Fibroblast of lung (primary cell): ENCODE measurements at regions not wholly inside any gene's neighbourhood (a gene's known extent, or its start where the extent isn't known, plus 50 kb on each side); places are given as distances from the start of the nearest gene placed in this dataset.
A peak's percentile ranks its signal among the peaks of the same experiment; 100 is the strongest.

Source experiments
- DNase-seq, 2 donors: peaks; one replicate each; pipeline versions ENCODE4 v3.0.0 to v3.0.0-alpha.2; 2010; ENCODE audit warnings: low read depth in 2 of 2
- H2AFZ ChIP-seq: 2 replicates; pipeline ENCODE4 v1.5.1; 2012; ENCODE audit warnings: low read length, control low read depth, inconsistent platforms
- H3K27ac ChIP-seq: 2 replicates; pipeline ENCODE4 v1.5.1; 2011; ENCODE audit warnings: low read length, control low read depth; ENCODE audit not compliant: insufficient read depth
- H3K27me3 ChIP-seq: 2 replicates; pipeline ENCODE4 v1.5.1; 2011; ENCODE audit warnings: mild to moderate bottlenecking, low read length; ENCODE audit not compliant: control insufficient read depth, insufficient read depth
- H3K36me3 ChIP-seq: 2 replicates; pipeline ENCODE4 v1.5.1; 2011; ENCODE audit warnings: low read length; ENCODE audit not compliant: control insufficient read depth, insufficient read depth
- H3K4me1 ChIP-seq: 2 replicates; pipeline ENCODE4 v1.5.1; 2011; ENCODE audit warnings: low read length; ENCODE audit not compliant: control insufficient read depth, insufficient read depth; ENCODE audit errors: extremely low read depth
- H3K4me2 ChIP-seq: 2 replicates; pipeline ENCODE4 v1.5.1; 2011; ENCODE audit warnings: low read length, control low read depth; ENCODE audit not compliant: insufficient read depth; ENCODE audit errors: extremely low read depth
- H3K4me3 ChIP-seq, 4 experiments: fragments of 200-600 bp in 1 of 4; sonication (generic) in 1 of 4; replicated peaks in 1 of 4; 2 replicates each; pipeline ENCODE4 v1.5.1; 2011 to 2016; ENCODE audit warnings: low read length in 4 of 4, low read depth in 3 of 4, mild to moderate bottlenecking in 3 of 4, control low read depth in 2 of 4, inconsistent platforms in 1 of 4, mixed read lengths in 1 of 4; ENCODE audit not compliant: insufficient read depth in 1 of 4; ENCODE audit errors: control extremely low read depth in 1 of 4
- H3K79me2 ChIP-seq: 2 replicates; pipeline ENCODE4 v1.5.1; 2012; ENCODE audit warnings: mild to moderate bottlenecking, low read length, inconsistent platforms; ENCODE audit not compliant: control insufficient read depth, insufficient read depth
- H3K9ac ChIP-seq: 2 replicates; pipeline ENCODE4 v1.5.1; 2011; ENCODE audit warnings: mild to moderate bottlenecking, low read length, control low read depth; ENCODE audit not compliant: insufficient read depth
- H3K9me3 ChIP-seq: 2 replicates; pipeline ENCODE4 v1.5.1; 2012; ENCODE audit warnings: low read depth, low read length; ENCODE audit not compliant: control insufficient read depth, insufficient read depth
- H4K20me1 ChIP-seq: 2 replicates; pipeline ENCODE4 v1.5.1; 2011; ENCODE audit warnings: low read length; ENCODE audit not compliant: control insufficient read depth, insufficient read depth; ENCODE audit errors: extremely low read depth
- CTCF ChIP-seq, 2 donors: IDR thresholded peaks in 1 of 2; conservative IDR thresholded peaks in 1 of 2; 1 replicate in 1 of 2; 2 replicates in 1 of 2; pipeline ENCODE4 v1.5.1; 2011 to 2012; ENCODE audit warnings: low read length in 2 of 2, control low read depth in 1 of 2, inconsistent platforms in 1 of 2, low read depth in 1 of 2, mild to moderate bottlenecking in 1 of 2
- EZH2 ChIP-seq: IDR thresholded peaks from 2 replicates; pipeline ENCODE4 v1.5.1; 2012; ENCODE audit warnings: low read length, control low read depth, mild to moderate bottlenecking; ENCODE audit errors: missing control alignments

GRCh38 chr2:57429831-57430230 is 616.8 kb upstream of the VRK2 start:
- no peak overlapping the region for H3K27ac ChIP-seq
- H2AFZ ChIP-seq, result no peak overlapping the region
- H3K27me3 ChIP-seq, result no peaks in the 10 kb centered on the region
- TF ChIP-seq CTCF (conservative IDR thresholded peaks at IDR 0.05 in 1 of 2, IDR thresholded peaks at IDR 0.05 in 1 of 2; ENCODE audit: low read depth in 1 of 2, low read length in 2 of 2) (no peak), EZH2 (no peak)
- H4K20me1 ChIP-seq, result no peaks in the 10 kb centered on the region
- H3K79me2 ChIP-seq, result no peaks in the 10 kb centered on the region
- no peaks in the 10 kb centered on the region for H3K4me1 ChIP-seq
- H3K9me3 ChIP-seq, result no peaks in the 10 kb centered on the region
- no peaks in the 10 kb centered on the region for H3K36me3 ChIP-seq
- no peak overlapping the region for H3K4me3 ChIP-seq
- no peak overlapping the region for H3K4me2 ChIP-seq
- DNase-seq, result no peak
- no peak overlapping the region for H3K9ac ChIP-seq

GRCh38 chr2:57432528-57432927 is 614.1 kb upstream of the VRK2 start:
- Histone ChIP-seq H3K4me1 (no peaks in the 10 kb centered on the region), H4K20me1 (no peaks in the 10 kb centered on the region), H3K36me3 (no peaks in the 10 kb centered on the region), H3K27me3 (no peaks in the 10 kb centered on the region), H3K4me2 (no peak overlapping the region), H3K79me2 (no peaks in the 10 kb centered on the region), H2AFZ (no peak overlapping the region), H3K9me3 (no peaks in the 10 kb centered on the region), H3K9ac (no peak overlapping the region), H3K27ac (no peak overlapping the region), H3K4me3 (no peak overlapping the region)
- TF ChIP-seq EZH2 (no peak), CTCF (conservative IDR thresholded peaks at IDR 0.05 in 1 of 2, IDR thresholded peaks at IDR 0.05 in 1 of 2; ENCODE audit: low read depth in 1 of 2, low read length in 2 of 2) (no peak)
- peak in 1 of 2 donors; percentile 25 for DNase-seq

- no peak overlapping the region for H3K27ac ChIP-seq
- no peaks in the 10 kb centered on the region for H3K4me1 ChIP-seq
- no peak overlapping the region for H3K4me2 ChIP-seq
- no peaks in the 10 kb centered on the region for H4K20me1 ChIP-seq
- no peaks in the 10 kb centered on the region for H3K9me3 ChIP-seq
- H3K79me2 ChIP-seq, result no peaks in the 10 kb centered on the region
- H3K4me3 ChIP-seq, result no peak overlapping the region
- H2AFZ ChIP-seq, result no peak overlapping the region
- H3K36me3 ChIP-seq, result no peaks in the 10 kb centered on the region
- DNase-seq, result no peak
- H3K9ac ChIP-seq, result no peak overlapping the region
- TF ChIP-seq CTCF (conservative IDR thresholded peaks at IDR 0.05 in 1 of 2, IDR thresholded peaks at IDR 0.05 in 1 of 2; ENCODE audit: low read depth in 1 of 2, low read length in 2 of 2) (no peak), EZH2 (no peak)
- no peaks in the 10 kb centered on the region for H3K27me3 ChIP-seq
Observed at GRCh38 chr2:57434441-57434840, 612.2 kb upstream of the VRK2 start.
